ENCODE measurements at regions not wholly inside any gene's neighbourhood (a gene's known extent, or its start where the extent isn't known, plus 50 kb on each side); places are given as distances from the start of the nearest gene placed in this dataset.
"Not testable (repeated sequence)": the region's sequence is repeated elsewhere in the genome, so short reads cannot be mapped to it uniquely, and the experiment has no call there.

GRCh38 chrX:121191779-121192178 is 144.4 kb downstream of the GLUD2 start:
- FAIRE-seq (no peak), DNase-seq (ENCODE audit: low read depth) (no peak)
- TF ChIP-seq CTCF (IDR thresholded peaks at IDR 0.05; ENCODE audit: insufficient read depth, low read length, severe bottlenecking): no peak

GRCh38 chrX:121195719-121196118 is 148.3 kb downstream of the GLUD2 start:
- Histone ChIP-seq H3K27me3 (ENCODE audit: control insufficient read depth, insufficient read depth, low read length) (no peaks in the 10 kb centered on the region), H3K4me3 (ENCODE audit: low read depth, low read length) (no peak overlapping the region), H3K36me3 (ENCODE audit: control insufficient read depth, insufficient read depth, low read length) (no peaks in the 10 kb centered on the region)
- no peak for TF ChIP-seq CTCF (IDR thresholded peaks at IDR 0.05; ENCODE audit: insufficient read depth, low read length, severe bottlenecking)
- DNase-seq (ENCODE audit: low read depth) (no peak), FAIRE-seq (no peak)

More at GRCh38 chrX:121191779-121192178, 144.4 kb downstream of the GLUD2 start:
- H3K4me3 ChIP-seq (ENCODE audit: low read depth, low read length): no peak overlapping the region
- H3K36me3 ChIP-seq (ENCODE audit: control insufficient read depth, insufficient read depth, low read length): no peaks in the 10 kb centered on the region
- H3K27me3 ChIP-seq (ENCODE audit: control insufficient read depth, insufficient read depth, low read length): no peaks in the 10 kb centered on the region

GRCh38 chrX:121196872-121197444 is 149.5 kb downstream of the GLUD2 start:
- not testable (repeated sequence) for FAIRE-seq; H3K27me3 ChIP-seq (ENCODE audit: control insufficient read depth, insufficient read depth, low read length); H3K36me3 ChIP-seq (ENCODE audit: control insufficient read depth, insufficient read depth, low read length); DNase-seq (ENCODE audit: low read depth); H3K4me3 ChIP-seq (ENCODE audit: low read depth, low read length)

GRCh38 chrX:121208563-121208962 is 161.2 kb downstream of the GLUD2 start:
- DNase-seq (ENCODE audit: low read depth) (no peak), FAIRE-seq (no peak)
- no peak for TF ChIP-seq CTCF (IDR thresholded peaks at IDR 0.05; ENCODE audit: insufficient read depth, low read length, severe bottlenecking)
- Histone ChIP-seq H3K4me3 (ENCODE audit: low read depth, low read length) (no peak overlapping the region), H3K27me3 (ENCODE audit: control insufficient read depth, insufficient read depth, low read length) (no peaks in the 10 kb centered on the region), H3K36me3 (ENCODE audit: control insufficient read depth, insufficient read depth, low read length) (no peaks in the 10 kb centered on the region)

GRCh38 chrX:121216641-121217374 is 169.4 kb downstream of the GLUD2 start:
- FAIRE-seq: no peak

More at GRCh38 chrX:121216641-121217374, 169.4 kb downstream of the GLUD2 start:
- no peaks in the 10 kb centered on the region for H3K36me3 ChIP-seq (ENCODE audit: control insufficient read depth, insufficient read depth, low read length)
- no peak overlapping the region for H3K4me3 ChIP-seq (ENCODE audit: low read depth, low read length)
- no peak for TF ChIP-seq CTCF (IDR thresholded peaks at IDR 0.05; ENCODE audit: insufficient read depth, low read length, severe bottlenecking)
- DNase-seq (ENCODE audit: low read depth): no peak
- H3K27me3 ChIP-seq (ENCODE audit: control insufficient read depth, insufficient read depth, low read length): no peaks in the 10 kb centered on the region
